ENCODE measurements at regions not wholly inside any gene's neighbourhood (a gene's known extent, or its start where the extent isn't known, plus 50 kb on each side); places are given as distances from the start of the nearest gene placed in this dataset.

DNA sequence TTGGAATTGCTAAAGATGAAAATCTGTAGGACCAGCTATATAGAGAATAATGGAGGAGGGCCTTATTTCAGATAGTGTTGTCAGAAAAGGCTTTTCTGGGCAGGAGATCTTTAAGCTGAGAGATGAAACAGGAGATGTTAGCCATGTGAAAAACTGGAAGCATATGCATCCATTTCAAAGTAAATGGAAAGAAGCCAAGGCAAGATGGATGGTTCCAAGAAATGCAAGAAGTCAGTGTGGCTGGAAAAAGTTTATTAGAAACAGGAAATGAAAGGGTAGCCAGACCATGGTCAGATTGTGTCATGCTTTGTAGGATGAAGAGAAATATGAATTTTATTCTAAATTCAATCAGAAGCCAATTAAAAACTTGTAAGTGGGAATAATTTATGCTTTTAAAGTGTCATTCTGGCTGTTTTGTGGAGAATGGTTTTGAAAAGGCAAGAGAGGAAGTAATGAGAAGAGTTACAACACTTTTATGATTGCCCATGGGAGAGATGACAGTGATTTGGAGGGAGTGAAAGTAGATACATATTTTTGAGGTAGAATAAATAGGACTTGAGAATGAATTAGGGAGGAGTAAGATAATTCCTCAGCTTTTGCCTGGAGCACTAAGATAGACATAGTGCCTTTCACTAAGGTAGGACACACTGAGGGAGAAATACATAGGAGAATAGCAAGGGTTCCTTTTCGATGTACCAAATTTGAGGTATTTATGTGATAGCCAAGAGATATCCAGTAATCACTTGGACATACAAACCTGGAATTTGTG lies 620.1 kb downstream of the HTR1B start:
- WGBS, result 0% methylated on average over 1 of the region's 1 CpG
- DNase-seq (ENCODE audit: low spot score), result no peak

DNA sequence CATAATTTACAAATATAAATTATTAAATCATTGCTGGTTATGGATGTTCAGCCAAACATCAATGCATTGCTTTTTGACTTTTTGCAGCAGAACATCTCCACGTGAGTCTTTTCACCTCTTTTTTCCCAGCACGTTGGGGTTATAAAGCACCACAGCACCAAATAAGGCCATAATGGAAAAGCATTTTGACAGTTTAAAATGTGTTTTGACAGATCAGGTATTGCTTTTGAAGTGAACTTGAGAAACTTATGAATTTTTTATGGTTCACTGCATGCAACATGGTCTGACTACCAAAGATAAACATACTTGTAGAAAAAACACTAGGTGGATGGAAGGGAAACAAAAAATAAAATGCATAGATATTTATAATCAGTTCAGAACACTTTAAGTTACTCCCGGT lies 622.4 kb downstream of the HTR1B start:
- Histone ChIP-seq H3K9me3 (ENCODE audit: control insufficient read depth in 4 of 4, low read length in 3 of 4) (peaks cover 0 to 1% (median 0%) of the 10 kb centered on the region in 4 donors), H3K9ac (ENCODE audit: low read depth in 1 of 2, low read length in 2 of 2) (no peak overlapping the region), H3K27me3 (ENCODE audit: control insufficient read depth in 4 of 4, insufficient read depth in 4 of 4, low read length in 3 of 4) (no peaks in the 10 kb centered on the region), H3K27ac (ENCODE audit: low read depth in 1 of 2, low read length in 2 of 2) (no peak overlapping the region), H3K4me3 (ENCODE audit: low read depth in 1 of 3, low read length in 3 of 3) (no peak overlapping the region), H3K36me3 (ENCODE audit: control insufficient read depth in 4 of 4, insufficient read depth in 3 of 4, low read depth in 1 of 4, low read length in 3 of 4) (no peaks in the 10 kb centered on the region), H3K4me1 (ENCODE audit: control insufficient read depth in 4 of 4, insufficient read depth in 4 of 4, low read length in 3 of 4) (no peaks in the 10 kb centered on the region)
- TF ChIP-seq RXRA (IDR thresholded peaks at IDR 0.05) (no peak), HNF4G (IDR thresholded peaks at IDR 0.05) (no peak)
- TF ChIP-seq, protein P1, sequence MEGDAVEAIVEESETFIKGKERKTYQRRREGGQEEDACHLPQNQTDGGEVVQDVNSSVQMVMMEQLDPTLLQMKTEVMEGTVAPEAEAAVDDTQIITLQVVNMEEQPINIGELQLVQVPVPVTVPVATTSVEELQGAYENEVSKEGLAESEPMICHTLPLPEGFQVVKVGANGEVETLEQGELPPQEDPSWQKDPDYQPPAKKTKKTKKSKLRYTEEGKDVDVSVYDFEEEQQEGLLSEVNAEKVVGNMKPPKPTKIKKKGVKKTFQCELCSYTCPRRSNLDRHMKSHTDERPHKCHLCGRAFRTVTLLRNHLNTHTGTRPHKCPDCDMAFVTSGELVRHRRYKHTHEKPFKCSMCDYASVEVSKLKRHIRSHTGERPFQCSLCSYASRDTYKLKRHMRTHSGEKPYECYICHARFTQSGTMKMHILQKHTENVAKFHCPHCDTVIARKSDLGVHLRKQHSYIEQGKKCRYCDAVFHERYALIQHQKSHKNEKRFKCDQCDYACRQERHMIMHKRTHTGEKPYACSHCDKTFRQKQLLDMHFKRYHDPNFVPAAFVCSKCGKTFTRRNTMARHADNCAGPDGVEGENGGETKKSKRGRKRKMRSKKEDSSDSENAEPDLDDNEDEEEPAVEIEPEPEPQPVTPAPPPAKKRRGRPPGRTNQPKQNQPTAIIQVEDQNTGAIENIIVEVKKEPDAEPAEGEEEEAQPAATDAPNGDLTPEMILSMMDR (IDR thresholded peaks at IDR 0.05; ENCODE audit: low read depth, low read length, missing input control), result no peak
- whole genome bisulfite sequencing, result 82% methylated on average over 3 of the region's 3 CpGs
- no peak for DNase-seq (ENCODE audit: low spot score)

More for the DNA sequence above, 620.1 kb downstream of the HTR1B start:
- no peaks in the 10 kb centered on the region for H3K27me3 ChIP-seq (ENCODE audit: control insufficient read depth in 4 of 4, insufficient read depth in 4 of 4, low read length in 3 of 4)
- H3K4me3 ChIP-seq (ENCODE audit: low read depth in 1 of 3, low read length in 3 of 3), result no peak overlapping the region
- H3K27ac ChIP-seq (ENCODE audit: low read depth in 1 of 2, low read length in 2 of 2), result no peak overlapping the region
- H3K36me3 ChIP-seq (ENCODE audit: control insufficient read depth in 4 of 4, insufficient read depth in 3 of 4, low read depth in 1 of 4, low read length in 3 of 4), result no peaks in the 10 kb centered on the region
- no peak for TF ChIP-seq YY1 (IDR thresholded peaks at IDR 0.05)
- TF ChIP-seq, protein P1 (IDR thresholded peaks at IDR 0.05; ENCODE audit: low read depth, low read length, missing input control), result no peak
- TF ChIP-seq NR2F2 (IDR thresholded peaks at IDR 0.05), result no peak
- no peak for TF ChIP-seq FOXA2 (IDR thresholded peaks at IDR 0.05)
- TF ChIP-seq, protein P2, sequence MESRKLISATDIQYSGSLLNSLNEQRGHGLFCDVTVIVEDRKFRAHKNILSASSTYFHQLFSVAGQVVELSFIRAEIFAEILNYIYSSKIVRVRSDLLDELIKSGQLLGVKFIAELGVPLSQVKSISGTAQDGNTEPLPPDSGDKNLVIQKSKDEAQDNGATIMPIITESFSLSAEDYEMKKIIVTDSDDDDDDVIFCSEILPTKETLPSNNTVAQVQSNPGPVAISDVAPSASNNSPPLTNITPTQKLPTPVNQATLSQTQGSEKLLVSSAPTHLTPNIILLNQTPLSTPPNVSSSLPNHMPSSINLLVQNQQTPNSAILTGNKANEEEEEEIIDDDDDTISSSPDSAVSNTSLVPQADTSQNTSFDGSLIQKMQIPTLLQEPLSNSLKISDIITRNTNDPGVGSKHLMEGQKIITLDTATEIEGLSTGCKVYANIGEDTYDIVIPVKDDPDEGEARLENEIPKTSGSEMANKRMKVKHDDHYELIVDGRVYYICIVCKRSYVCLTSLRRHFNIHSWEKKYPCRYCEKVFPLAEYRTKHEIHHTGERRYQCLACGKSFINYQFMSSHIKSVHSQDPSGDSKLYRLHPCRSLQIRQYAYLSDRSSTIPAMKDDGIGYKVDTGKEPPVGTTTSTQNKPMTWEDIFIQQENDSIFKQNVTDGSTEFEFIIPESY (IDR thresholded peaks at IDR 0.05), result no peak
- TF ChIP-seq JUND (IDR thresholded peaks at IDR 0.05), result no peak
- H3K4me1 ChIP-seq (ENCODE audit: control insufficient read depth in 4 of 4, insufficient read depth in 4 of 4, low read length in 3 of 4), result no peaks in the 10 kb centered on the region
- no peak overlapping the region for H3K9ac ChIP-seq (ENCODE audit: low read depth in 1 of 2, low read length in 2 of 2)
- H3K9me3 ChIP-seq (ENCODE audit: control insufficient read depth in 4 of 4, low read length in 3 of 4), result peaks cover 0 to 1% (median 0%) of the 10 kb centered on the region in 4 donors

DNA sequence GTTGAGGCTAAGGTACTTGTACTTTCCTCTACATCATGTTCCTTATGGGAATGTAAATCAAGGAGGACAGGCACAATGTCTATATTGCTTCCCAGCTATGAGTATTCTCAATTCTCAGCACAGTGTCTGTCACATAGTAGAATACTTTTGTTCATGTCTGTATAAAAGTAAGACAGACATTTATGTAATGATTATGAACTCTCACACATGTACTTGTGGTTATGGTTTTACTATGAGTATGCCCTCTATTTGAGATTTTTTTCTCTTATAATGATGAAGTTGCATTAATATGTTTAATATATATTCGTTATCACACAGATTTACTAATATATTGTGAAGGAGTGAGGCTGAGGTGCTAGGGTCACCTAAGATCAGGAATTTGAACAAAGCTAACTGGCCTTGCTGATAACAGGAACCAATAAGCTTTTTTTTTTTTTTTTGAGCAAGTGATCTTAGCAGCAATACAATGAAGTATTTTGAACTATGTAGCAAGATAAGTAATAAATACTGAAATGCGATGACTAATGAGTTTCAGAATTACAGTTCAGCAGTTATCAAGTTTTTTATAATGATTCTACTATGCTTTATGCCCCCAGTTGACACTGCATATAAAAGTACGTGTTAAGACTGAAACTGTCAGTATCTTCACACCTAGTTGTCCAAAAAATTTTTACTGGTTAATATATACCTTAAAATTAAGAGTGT lies 623.1 kb downstream of the HTR1B start:
- no peaks in the 10 kb centered on the region for H3K36me3 ChIP-seq (ENCODE audit: control insufficient read depth in 4 of 4, insufficient read depth in 3 of 4, low read depth in 1 of 4, low read length in 3 of 4)
- no peak overlapping the region for H3K9ac ChIP-seq (ENCODE audit: low read depth in 1 of 2, low read length in 2 of 2)
- H3K4me1 ChIP-seq (ENCODE audit: control insufficient read depth in 4 of 4, insufficient read depth in 4 of 4, low read length in 3 of 4), result no peaks in the 10 kb centered on the region
- H3K27me3 ChIP-seq (ENCODE audit: control insufficient read depth in 4 of 4, insufficient read depth in 4 of 4, low read length in 3 of 4), result no peaks in the 10 kb centered on the region
- 77% methylated on average over 3 of the region's 3 CpGs for WGBS
- DNase-seq (ENCODE audit: low spot score), result no peak
- no peak overlapping the region for H3K4me3 ChIP-seq (ENCODE audit: low read depth in 1 of 3, low read length in 3 of 3)
- H3K9me3 ChIP-seq (ENCODE audit: control insufficient read depth in 4 of 4, low read length in 3 of 4), result peaks cover 0 to 1% (median 0%) of the 10 kb centered on the region in 4 donors
- H3K27ac ChIP-seq (ENCODE audit: low read depth in 1 of 2, low read length in 2 of 2), result no peak overlapping the region
- TF ChIP-seq, protein P3, sequence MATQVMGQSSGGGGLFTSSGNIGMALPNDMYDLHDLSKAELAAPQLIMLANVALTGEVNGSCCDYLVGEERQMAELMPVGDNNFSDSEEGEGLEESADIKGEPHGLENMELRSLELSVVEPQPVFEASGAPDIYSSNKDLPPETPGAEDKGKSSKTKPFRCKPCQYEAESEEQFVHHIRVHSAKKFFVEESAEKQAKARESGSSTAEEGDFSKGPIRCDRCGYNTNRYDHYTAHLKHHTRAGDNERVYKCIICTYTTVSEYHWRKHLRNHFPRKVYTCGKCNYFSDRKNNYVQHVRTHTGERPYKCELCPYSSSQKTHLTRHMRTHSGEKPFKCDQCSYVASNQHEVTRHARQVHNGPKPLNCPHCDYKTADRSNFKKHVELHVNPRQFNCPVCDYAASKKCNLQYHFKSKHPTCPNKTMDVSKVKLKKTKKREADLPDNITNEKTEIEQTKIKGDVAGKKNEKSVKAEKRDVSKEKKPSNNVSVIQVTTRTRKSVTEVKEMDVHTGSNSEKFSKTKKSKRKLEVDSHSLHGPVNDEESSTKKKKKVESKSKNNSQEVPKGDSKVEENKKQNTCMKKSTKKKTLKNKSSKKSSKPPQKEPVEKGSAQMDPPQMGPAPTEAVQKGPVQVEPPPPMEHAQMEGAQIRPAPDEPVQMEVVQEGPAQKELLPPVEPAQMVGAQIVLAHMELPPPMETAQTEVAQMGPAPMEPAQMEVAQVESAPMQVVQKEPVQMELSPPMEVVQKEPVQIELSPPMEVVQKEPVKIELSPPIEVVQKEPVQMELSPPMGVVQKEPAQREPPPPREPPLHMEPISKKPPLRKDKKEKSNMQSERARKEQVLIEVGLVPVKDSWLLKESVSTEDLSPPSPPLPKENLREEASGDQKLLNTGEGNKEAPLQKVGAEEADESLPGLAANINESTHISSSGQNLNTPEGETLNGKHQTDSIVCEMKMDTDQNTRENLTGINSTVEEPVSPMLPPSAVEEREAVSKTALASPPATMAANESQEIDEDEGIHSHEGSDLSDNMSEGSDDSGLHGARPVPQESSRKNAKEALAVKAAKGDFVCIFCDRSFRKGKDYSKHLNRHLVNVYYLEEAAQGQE (IDR thresholded peaks at IDR 0.05), result no peak
- TF ChIP-seq HNF4A (conservative IDR thresholded peaks at IDR 0.05), result no peak
- TF ChIP-seq, protein P4, sequence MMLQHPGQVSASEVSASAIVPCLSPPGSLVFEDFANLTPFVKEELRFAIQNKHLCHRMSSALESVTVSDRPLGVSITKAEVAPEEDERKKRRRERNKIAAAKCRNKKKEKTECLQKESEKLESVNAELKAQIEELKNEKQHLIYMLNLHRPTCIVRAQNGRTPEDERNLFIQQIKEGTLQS (IDR thresholded peaks at IDR 0.05), result no peak

All from liver (tissue), 8 donors.